SW 1271 (cell line): ENCODE measurements at regions not wholly inside any gene's neighbourhood (a gene's known extent, or its start where the extent isn't known, plus 50 kb on each side); places are given as distances from the start of the nearest gene placed in this dataset.
A peak's percentile ranks its signal among the peaks of the same experiment; 100 is the strongest.
"Not testable (repeated sequence)": the region's sequence is repeated elsewhere in the genome, so short reads cannot be mapped to it uniquely, and the experiment has no call there.

Source experiments
- DNase-seq, 2 experiments: peaks; one replicate each; lab custom pipeline; 2025; lab: John Stamatoyannopoulos, UW

DNA sequence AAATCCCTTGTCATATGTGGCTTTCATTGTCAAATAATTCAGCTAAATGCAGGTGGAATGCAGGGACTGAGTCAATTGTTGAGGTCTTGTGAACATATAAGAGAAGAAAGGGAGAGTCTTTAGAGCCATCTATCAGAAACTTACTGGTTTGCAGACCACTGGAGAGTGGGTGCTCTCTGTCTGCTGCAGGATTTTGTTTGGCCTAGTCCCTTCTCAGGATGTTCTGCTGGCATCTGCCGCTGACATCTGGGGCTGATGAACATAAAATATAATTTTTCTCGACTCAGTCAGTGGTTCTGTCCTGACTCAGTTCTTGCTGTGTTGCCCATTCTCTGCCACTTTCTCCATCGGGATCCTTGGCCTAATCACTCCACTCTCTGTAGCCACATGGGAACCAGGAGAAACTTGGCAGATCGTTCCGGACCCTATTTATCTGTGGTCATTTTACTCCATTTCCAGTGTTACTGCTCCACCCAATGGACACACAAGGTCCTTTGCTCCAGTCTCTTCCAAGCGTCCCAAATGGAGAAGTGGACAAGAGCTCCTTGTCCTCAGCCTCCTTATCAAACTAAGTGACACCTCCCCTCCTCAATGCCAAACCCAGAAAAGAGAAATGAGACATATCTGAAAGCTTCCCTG lies 436.2 kb downstream of the FAT4 start:
- DNase-seq: peak in 1 of 2 experiments; percentile 44

DNA sequence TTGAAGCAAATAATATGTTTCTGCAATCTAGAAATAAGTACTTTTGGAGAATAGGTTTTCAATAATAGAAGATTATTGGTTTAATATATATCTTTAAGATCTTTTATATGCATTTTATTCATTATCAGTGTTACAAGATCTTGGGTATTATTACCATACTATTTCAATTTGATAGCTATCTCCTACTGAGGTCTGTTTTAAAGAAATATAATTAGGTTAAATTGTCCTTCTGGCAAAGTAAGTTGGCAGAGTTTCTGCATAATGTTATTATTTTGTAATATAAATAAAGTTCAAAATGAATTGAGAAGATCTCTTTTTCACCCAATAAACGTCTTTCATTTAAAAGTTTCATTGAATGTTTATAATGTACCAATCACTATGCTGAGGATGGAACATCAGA lies 443.7 kb downstream of the FAT4 start:
- no peak for DNase-seq

DNA sequence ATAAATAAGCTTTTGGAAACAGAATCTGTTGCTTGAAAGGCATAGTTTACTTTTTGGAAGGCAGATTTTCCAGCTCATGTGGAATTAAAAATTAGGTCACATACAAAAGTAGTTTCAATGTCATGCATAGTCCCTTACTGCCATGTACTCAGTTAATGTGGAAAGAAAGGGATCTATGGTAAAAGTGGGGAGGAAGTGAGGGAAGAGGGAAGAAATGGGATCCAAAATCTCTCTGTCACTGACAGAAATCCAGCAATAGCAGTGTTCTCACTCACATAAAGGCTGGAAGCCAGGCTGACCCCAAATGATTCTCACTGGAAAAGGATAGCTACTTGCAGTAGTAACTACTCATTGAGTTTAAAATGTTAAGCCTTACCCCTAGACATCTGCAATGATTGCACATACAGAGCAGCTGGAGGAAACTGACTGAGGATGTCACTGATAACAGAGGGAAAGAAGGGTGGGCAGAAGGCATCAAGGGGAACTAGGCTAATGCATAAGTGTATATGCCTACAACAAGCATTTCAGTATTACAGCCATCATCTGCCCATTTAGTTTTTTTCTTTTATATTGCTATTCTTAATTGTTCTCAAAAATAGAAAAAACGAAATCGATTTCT lies 445.6 kb downstream of the FAT4 start:
- no peak for DNase-seq

DNA sequence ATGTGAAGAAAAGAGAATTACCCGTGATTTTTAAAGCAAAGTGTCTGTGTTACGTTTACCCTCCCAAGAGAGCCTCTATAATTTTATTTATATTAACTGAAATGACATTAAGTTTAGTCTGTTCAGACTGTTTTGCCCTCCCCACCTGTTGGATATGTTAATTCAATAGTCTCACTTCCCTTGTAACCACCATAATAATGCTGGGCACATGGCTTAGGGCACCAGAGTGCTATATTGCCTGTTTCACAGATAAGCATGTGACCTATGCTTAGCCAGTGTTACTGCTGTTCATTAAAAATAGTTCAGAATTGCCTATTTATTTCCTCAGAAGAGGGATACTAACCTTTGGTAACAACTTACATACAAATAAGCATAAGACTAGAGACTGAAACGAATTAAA lies 446.2 kb downstream of the FAT4 start:
- no peak for DNase-seq

DNA sequence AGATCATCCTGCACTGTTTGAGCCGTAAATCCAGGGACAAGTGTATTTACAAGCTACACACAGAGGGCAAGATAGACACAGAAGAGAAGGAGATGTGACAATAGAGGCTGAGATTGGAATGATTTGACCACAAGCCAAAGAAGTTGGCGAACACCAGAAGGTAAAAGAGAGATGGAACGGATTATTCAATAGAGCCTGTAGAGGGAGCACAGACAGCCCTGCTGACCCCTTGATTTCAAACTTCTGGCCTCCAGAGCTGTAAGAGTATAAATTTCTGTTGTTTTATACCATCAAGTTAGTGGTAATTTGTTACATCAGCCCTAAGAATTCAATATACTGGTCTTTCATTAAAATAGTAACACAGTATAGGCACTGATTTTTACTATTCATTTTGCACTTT lies 447.8 kb downstream of the FAT4 start:
- DNase-seq: peak in 1 of 2 experiments; percentile 6

DNA sequence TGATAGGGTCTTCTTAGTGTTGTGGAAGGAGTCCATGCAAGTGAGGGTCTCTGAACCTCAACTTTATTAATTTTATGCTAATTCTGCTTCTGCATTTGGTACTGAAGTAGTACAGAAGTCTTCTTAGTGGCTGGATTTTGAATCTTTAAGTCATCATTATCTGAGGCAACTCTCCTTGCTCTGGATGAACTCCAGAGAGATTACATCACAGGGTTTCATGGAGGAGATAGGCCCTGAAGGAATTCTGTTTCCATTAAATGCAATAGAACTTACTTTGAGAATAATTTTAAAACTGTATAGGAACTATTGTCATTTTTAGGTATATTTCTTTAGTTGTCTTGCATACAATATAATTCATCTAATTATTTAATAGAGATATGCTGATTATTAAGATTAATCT lies 451.2 kb downstream of the FAT4 start:
- DNase-seq: no peak

DNA sequence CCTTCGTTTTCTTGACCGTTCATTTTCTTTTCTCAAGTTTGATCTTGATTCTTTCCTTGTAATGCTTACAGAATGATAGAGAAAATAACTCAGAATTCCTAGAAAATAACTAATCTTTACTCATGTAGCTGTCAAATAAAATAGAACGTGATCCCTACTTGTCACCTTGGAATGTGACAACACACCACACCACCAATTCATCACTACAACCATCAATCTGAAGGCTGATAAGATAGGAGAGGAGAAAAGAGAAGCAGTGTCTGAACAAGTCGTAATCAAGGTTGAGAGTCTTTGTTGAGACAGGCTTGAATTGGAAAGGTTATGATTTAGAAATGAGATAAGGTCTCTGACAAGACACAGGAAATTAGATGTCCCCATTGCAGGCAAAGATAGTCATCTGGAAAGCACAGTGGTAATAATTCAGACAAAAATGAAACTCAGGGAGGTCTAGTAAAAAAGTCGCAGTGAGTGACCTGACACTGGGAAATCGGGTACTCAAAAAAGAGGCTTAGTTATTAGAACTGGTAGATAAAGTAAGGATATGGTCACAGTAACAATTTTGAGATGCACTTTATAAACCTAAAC lies 456.2 kb downstream of the FAT4 start:
- no peak for DNase-seq

DNA sequence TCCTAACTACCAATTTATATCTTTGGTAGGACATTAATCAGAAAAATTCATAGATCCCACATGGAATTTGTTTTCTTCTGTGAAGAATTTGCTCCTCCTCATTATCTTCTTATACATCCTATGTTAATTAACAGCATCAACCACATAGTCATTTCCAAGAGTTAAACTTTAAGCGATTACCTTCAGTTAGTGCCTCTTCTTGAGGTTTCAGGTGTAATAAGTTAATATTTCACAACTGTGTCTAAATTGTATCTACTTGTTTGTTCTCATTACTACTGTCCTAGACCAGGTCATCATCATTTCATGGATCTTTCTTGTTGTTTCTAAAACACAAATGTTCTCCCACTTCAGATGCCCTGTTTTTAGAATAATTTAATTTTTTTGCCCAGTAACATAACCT lies 457.9 kb downstream of the FAT4 start:
- no peak for DNase-seq

DNA sequence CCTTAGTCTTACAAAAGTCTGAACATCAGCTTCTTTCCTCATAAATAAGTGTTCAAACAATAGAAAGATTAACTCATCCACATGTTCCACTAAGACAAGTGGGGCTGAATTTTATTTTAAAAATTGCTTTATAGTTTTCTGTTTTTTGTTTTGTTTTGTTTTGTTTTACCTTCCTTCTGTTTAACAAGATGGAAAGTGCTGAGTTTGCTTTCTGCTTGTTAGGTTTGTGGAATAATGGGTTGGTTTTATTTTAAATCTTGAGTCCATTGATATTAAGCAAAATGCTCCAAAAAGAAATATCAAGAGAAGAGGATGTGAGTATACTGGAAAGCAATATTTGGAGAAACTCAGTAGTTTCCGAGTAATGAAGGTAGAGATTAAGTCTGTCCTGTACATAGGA lies 458.7 kb downstream of the FAT4 start:
- DNase-seq: no peak

DNA sequence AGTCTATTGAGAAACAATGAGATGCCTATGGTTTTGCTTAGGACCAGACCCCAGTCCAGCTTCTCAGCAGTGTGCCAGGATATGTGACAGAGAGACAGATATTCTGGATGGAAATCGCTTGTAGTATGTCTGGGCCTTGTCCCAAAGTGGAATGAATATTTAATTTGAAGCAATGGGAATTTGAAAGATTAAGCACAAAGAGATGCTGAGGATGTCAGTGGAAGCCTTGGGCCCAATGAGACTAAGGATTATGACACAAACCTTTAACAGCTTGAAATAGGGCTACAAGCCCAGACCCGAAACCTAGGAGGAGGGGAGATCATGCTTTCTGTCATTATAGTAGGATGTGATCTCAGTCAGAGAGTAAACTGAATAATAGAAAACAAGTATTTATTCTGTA lies 459.2 kb downstream of the FAT4 start:
- no peak for DNase-seq

DNA sequence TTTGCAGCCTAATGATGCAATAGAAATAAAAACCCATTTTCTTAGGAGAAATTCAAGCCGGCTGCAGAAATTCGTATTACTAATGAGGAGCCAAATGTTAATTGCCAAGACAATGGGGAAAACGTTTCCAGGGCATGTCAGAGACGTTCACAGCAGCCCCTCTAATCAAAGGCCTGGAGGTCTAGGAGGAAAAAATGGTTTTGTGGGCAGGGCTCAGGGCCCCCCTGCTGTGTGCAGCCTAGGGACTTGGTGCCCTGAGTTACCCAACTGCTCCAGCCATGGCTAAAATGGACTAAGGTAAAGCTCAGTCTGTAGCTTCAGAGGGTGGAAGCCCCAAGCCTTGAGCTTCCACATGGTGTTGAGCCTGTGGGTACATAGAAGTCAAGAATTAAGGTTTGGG lies 461.4 kb downstream of the FAT4 start:
- no peak for DNase-seq

DNA sequence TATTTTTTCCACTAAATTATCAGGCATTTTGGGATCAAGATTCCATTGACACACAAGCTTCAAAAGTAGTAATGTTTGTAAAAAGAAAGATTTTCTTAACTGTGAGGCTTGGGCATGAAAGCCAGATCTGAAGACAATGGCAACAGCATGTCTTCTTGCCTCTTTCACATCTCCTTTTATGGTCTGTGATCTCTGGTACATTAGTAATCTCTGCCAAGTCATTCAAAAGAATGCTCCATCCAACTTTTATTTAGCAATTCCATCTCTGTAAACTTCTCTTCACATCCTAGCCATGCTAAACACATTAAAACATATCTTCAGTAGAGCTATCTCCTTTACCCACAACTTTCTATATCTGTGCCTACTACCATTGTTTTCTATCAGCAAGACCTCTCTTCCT lies 465.4 kb downstream of the FAT4 start:
- no peak for DNase-seq

DNA sequence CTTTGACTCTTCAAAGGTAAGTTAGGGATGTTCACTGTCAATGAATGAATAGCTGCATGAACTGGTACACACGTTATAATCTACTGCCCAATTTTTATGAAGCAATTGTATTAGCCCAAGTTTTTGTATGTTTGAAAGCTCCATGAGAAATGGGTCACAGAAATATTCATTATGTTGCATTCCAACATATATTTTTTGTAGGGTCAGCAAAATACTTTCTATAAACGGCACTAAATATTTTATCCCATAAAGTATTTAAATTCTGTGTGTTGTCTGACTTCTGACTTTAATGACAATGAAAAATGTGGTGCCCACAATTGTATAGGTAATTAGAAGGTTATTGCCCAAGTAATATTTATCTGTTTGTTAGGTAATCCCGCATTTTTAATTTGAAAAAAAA lies 466.0 kb downstream of the FAT4 start:
- DNase-seq: no peak

DNA sequence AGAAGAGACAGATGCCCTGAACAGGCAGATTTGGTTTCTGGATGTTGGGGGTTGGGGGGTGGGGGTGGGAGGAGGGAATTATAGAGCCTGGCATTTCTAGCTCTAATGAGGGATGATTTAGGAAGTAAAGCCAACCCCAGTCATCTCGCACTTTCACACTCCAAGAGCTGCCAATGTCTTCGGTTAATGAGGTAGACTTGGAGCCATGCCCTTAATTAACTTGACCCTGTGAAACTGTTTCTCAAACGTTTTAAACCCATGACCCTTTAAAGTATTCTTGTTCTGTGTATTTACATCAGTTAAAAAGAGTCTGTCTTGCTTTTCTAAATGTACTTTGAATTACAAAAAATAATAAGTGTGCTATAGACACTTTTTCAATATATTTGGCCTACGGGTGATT lies 466.9 kb downstream of the FAT4 start:
- DNase-seq: no peak

DNA sequence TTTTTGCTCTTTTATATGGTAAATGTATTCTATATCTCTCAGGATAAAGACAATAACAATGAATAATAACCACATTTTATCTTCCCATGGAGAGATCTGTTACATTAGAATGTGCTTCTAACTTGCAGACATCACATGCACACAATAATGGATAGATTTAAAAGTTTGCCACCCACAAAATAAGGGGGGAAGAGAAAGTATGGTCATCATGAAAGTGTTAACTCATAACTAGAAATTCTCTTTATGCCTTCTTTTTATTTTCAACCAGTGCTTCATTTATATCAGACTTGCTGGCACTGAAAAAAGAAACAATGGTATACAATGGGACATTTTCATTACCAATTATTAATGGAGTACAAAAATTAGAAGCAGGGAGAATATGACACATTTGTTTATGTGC lies 470.0 kb downstream of the FAT4 start:
- no peak for DNase-seq

DNA sequence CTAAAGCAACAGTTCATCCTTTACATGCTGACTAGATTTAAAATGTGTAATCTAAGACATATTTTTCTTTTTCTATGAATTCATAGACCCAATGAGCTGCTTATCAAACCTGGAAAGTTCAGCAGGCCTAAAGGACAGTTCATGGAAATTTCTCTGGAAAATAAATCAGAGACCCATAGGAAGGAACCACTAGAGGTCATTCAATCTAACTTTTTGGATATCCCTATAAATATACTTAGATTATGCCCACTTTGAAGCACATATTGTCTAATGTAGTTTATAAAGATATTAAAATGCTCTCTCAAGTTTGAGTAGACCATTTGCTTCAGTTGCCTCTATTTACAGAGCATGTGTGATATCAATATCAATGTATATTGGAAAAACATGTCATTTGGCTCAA lies 473.0 kb downstream of the FAT4 start:
- no peak for DNase-seq

DNA sequence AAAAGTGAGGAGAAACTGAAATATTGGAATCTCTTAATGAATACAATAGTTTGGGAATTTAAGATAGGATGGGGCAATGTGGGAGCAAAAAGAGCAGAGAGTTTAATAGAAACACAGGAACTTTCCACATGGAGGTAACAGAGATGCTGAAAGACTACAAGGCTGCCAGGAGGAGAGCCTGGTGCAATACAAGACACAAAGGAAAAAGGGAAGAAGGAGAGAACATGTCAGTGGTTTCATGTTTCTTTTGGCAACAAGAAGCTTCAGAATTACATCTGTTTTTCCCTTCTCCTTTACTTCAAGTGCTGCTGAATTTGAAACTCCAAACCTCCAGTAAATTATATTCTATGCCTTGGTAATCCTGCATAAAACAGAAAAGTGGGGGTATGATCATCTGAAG lies 474.3 kb downstream of the FAT4 start:
- no peak for DNase-seq

DNA sequence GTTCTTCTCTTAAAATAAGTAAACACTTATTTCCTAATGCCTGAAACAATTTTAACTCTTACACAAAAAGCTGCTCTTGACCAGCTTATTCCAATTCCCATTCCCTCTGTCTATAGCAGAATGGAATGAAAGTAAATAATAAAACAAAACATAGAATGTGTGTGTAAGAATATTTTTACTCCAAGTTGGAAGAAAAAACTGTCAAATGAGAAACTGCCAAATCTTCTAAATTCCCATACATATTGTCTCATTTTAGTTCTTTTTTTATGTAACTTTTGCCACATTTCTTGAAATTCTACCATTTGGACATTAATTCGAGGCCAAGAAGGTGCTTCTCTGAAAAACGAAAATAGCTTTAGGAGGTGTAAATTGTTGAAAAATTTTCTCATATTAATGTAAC lies 477.1 kb downstream of the FAT4 start:
- DNase-seq: no peak

DNA sequence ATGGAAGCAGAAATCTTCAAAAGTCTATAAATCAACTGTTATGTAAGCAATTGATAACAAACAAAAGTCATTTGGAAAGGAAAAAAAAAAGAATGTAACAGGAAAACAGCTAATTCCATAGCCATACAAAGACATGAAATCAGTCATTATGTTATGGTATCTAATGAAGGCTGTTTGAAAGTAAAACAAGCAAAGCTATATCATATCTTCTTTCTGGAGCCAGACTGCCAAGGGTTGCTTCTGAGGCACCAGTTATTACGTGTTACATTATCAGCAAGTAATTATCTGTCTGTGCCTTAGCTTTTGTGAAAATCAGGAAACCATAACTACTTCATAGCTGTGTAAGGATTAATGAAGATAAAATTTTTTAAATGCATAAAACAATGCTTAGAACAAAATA lies 480.2 kb downstream of the FAT4 start:
- no peak for DNase-seq

DNA sequence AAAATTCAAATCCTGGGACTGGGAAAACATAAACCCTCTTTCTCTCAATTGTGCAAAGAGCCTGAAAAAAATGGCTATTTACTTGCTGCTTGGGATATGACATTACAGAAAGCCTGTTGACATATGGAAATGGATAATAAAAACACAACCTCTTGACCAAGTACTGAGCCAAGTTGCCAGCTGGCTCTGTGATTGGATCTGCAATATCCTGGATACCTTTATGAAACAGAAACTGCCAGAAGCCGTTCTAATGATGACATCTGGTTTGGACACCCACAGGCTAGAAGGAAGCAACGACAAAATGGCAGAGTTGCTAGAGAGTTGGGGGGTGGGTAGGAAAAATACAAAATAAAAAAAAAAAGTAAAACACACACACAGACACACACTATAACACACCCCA lies 481.4 kb downstream of the FAT4 start:
- DNase-seq: no peak

DNA sequence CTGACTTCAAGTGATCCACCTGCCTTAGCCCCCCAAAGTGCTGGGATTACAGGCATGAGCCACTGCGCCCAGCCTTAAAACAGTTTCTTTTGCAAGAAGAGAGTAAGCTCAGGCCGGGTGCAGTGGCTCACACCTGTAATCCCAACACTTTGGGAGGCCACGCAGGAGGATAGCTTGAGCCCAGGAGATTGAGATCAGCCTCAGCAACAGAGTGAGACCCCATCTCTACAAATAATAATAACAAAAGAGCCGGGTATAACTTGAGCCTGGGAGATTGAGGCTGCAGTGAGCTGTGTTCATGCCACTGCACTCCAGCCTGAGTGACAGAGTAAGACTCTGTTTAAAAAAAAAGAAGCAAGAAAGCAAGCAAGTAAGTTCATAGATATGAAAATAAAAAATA lies 482.9 kb downstream of the FAT4 start:
- not testable (repeated sequence) for DNase-seq

DNA sequence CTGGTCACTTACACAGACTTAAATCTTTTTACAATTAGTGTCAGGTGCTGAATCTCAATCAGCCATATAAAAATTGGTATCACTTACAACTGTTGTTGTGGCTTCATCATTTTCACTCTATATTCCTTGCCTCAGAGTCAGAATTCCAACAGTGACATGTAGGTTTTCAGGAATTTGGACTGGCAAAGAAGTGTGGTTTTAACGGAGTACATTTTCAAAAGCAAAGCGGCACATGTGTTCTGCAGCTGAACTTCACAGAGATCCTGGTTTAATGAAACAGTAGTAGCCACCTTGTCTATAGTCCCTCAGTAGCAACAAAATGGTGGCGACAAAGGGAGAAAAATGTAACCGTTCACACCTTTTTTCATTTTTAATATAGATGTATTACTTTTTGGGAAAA lies 486.6 kb downstream of the FAT4 start:
- no peak for DNase-seq

DNA sequence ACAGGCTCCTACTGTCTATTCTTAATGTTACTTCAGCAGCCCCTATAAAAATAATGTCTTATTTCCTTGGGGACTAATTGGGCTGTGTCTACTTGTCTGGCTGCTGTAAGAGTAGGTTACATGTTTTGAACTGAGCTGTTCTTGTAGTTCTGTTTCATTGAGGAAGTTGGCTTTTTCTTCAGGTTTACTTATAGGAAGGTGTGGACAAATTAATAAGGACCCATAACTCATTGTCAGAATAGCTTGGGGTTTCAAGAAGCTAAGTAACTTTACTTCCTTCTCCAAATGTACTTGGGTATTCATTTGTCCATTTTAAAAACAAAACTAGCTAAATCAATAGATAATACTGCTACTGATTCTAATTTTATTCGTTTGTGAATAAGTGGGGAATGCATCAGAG lies 487.2 kb downstream of the FAT4 start:
- no peak for DNase-seq

DNA sequence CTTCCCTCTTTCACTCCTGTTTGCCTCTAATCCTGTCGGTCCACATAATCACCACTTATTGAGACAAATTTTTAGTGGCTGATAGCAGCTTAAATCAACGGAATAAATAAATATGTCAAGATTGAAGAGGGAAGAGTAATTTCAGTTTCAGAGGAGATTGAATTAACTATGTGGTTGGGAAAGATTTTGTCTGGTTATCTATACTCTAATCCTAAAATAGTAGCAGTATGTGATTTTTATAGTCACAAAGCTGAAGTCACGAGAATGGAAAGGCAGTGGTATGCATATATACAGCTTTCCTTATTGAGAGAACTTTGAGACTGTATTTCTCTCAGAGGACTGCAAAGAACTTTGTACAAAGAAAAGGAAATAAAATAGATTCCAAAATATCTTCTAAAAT lies 493.3 kb downstream of the FAT4 start:
- DNase-seq: no peak
